Neural crest cell (in vitro differentiated cells): ENCODE measurements at regions not wholly inside any gene's neighbourhood (a gene's known extent, or its start where the extent isn't known, plus 50 kb on each side); places are given as distances from the start of the nearest gene placed in this dataset.

Experiments used
- DNase-seq: peaks from one replicate; pipeline ENCODE4 v3.0.0; 2021; ENCODE audit warnings: low read depth, mixed read lengths, low spot score
- H3K27ac Mint-ChIP-seq: one replicate; pipeline ENCODE4 v1.8.0; 2021; ENCODE audit warnings: mild to moderate bottlenecking, mixed read lengths; ENCODE audit not compliant: unreplicated experiment
- H3K27me3 Mint-ChIP-seq: 2 replicates; pipeline ENCODE4 v1.8.0; 2021; ENCODE audit warnings: low read depth, mild to moderate bottlenecking, mixed read lengths
- H3K36me3 Mint-ChIP-seq: 2 replicates; pipeline ENCODE4 v1.8.0; 2021; ENCODE audit warnings: low read depth, mild to moderate bottlenecking, mixed read lengths
- H3K4me1 Mint-ChIP-seq: 2 replicates; pipeline ENCODE4 v1.8.0; 2021; ENCODE audit warnings: mixed read lengths
- H3K4me3 Mint-ChIP-seq: one replicate; pipeline ENCODE4 v1.8.0; 2021; ENCODE audit warnings: mild to moderate bottlenecking, mixed read lengths
- H3K9me3 Mint-ChIP-seq: 2 replicates; pipeline ENCODE4 v1.8.0; 2021; ENCODE audit warnings: mixed read lengths
- TF ChIP-seq, protein P1 (sequence below): fragments of 200-600 bp; sonication (generic); conservative IDR thresholded peaks from 2 replicates; pipeline ENCODE4 v1.5.0; 2021; ENCODE audit warnings: antibody characterized with exemption, mild to moderate bottlenecking

DNA sequence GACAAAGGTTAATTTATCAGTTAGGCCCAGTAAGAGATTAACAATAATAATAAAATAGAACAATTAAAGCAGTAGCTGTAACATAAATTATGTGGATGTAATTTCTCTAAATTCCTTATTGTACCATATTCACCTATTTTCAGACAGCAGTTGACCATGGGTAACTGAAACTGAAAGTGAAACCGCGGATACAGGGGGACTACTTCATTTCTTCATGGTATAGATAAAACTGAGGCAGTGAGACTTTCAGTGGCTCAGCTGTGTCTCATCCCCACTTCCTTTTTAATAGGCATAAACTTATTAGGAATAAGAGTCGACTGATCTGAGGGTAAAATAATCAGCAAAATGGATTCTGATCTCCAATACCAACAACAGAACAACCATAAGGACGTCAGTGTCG lies 174.0 kb upstream of the WWC1 start:
- TF ChIP-seq, protein P1, sequence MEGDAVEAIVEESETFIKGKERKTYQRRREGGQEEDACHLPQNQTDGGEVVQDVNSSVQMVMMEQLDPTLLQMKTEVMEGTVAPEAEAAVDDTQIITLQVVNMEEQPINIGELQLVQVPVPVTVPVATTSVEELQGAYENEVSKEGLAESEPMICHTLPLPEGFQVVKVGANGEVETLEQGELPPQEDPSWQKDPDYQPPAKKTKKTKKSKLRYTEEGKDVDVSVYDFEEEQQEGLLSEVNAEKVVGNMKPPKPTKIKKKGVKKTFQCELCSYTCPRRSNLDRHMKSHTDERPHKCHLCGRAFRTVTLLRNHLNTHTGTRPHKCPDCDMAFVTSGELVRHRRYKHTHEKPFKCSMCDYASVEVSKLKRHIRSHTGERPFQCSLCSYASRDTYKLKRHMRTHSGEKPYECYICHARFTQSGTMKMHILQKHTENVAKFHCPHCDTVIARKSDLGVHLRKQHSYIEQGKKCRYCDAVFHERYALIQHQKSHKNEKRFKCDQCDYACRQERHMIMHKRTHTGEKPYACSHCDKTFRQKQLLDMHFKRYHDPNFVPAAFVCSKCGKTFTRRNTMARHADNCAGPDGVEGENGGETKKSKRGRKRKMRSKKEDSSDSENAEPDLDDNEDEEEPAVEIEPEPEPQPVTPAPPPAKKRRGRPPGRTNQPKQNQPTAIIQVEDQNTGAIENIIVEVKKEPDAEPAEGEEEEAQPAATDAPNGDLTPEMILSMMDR, result no peak
- H3K36me3 Mint-ChIP-seq, result no peaks in the 10 kb centered on the region
- peaks cover 62% of the 10 kb centered on the region for H3K4me1 Mint-ChIP-seq
- no peak for DNase-seq
- H3K4me3 Mint-ChIP-seq, result peak overlapping the region; percentile 38
- no peaks in the 10 kb centered on the region for H3K9me3 Mint-ChIP-seq
- H3K27me3 Mint-ChIP-seq, result no peaks in the 10 kb centered on the region
- no peak overlapping the region for H3K27ac Mint-ChIP-seq

DNA sequence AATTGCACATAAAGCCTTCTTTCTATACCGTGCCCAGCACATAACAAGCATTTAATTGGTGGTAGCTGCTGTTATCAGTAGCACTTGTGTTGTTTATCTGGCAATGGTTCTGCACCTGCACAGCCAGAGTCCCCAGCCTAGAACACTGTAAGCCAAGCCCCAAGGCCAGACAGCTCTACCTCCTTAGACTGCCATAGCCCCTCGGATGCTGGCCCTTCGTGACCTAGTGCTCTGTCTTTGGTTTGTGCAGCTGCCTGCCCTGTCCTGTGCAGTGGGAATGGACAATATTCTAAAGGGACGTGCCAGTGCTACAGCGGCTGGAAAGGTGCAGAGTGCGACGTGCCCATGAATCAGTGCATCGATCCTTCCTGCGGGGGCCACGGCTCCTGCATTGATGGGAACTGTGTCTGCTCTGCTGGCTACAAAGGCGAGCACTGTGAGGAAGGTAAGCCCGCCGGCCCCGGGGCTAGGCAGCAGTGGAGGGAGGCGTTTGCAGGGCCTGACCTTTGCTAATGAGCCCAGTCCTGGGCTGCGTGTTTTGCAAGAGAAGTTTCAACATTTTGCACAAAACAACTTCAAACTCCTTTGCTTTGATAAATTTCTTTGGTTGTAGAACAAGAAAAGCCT lies 173.3 kb upstream of the WWC1 start:
- peaks cover 63% of the 10 kb centered on the region for H3K4me1 Mint-ChIP-seq
- DNase-seq, result peak; percentile 22
- H3K4me3 Mint-ChIP-seq, result peak overlapping the region; percentile 38
- H3K27me3 Mint-ChIP-seq, result no peaks in the 10 kb centered on the region
- no peaks in the 10 kb centered on the region for H3K9me3 Mint-ChIP-seq
- no peaks in the 10 kb centered on the region for H3K36me3 Mint-ChIP-seq
- H3K27ac Mint-ChIP-seq, result peak overlapping the region; percentile 84
- TF ChIP-seq, protein P1, result no peak

DNA sequence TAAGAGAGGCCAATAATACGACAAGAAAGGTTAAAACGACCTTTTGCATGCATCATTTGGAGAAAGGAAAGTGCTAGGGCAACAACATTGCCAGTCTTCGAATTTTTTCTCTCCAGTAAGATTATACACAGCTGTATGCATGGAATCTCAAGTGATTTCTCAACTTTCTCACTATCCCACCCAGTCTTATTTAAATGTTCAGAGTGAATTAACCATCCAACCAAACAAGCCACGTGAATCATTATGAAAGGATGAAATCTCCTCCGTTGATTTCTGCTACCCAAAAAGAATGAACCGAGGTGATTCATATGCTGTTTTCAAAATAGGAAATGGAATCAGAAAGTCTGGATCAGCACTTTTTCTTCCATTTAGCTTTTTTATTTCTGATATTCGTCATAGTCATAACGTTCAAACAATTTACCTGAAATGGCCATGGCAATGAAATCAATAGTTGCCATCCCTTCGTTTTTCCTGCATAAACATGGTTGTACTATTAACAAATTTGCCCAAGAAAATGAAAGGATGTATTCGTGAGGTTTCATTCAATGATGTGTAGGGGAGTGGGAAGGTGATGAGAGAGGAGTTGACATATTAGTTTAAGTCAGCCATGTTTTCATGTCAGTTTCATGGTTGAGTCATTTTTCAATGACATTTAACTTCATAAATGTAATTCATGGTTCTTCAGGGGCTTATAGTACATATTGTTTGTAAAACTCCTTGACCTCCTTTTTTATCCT lies 170.9 kb upstream of the WWC1 start:
- Mint-ChIP-seq H3K27ac (no peak overlapping the region), H3K27me3 (no peaks in the 10 kb centered on the region), H3K4me3 (no peak overlapping the region), H3K9me3 (no peaks in the 10 kb centered on the region), H3K4me1 (peaks cover 66% of the 10 kb centered on the region), H3K36me3 (no peaks in the 10 kb centered on the region)
- DNase-seq, result no peak
- TF ChIP-seq, protein P1, result no peak

DNA sequence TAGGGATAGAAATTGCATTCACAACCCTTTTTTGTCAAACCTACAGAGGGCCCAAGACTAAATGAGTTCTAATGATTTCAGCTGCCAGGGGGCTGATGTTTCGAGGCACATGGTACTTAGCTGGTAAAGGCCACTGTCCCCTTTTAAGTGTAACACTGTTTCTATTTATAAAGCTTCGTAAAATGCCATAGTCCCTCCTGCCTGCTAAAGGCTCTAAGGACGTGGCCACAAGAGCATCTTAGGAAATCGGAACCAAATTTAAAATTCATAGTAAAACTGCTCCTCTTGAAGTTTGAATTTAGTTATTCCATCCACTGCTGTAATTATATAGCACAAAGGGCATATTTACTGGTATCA lies 170.3 kb upstream of the WWC1 start:
- Mint-ChIP-seq H3K4me3 (no peak overlapping the region), H3K36me3 (no peaks in the 10 kb centered on the region), H3K27ac (no peak overlapping the region), H3K27me3 (no peaks in the 10 kb centered on the region), H3K9me3 (no peaks in the 10 kb centered on the region), H3K4me1 (peaks cover 61% of the 10 kb centered on the region)
- TF ChIP-seq, protein P1, result no peak
- DNase-seq, result no peak

DNA sequence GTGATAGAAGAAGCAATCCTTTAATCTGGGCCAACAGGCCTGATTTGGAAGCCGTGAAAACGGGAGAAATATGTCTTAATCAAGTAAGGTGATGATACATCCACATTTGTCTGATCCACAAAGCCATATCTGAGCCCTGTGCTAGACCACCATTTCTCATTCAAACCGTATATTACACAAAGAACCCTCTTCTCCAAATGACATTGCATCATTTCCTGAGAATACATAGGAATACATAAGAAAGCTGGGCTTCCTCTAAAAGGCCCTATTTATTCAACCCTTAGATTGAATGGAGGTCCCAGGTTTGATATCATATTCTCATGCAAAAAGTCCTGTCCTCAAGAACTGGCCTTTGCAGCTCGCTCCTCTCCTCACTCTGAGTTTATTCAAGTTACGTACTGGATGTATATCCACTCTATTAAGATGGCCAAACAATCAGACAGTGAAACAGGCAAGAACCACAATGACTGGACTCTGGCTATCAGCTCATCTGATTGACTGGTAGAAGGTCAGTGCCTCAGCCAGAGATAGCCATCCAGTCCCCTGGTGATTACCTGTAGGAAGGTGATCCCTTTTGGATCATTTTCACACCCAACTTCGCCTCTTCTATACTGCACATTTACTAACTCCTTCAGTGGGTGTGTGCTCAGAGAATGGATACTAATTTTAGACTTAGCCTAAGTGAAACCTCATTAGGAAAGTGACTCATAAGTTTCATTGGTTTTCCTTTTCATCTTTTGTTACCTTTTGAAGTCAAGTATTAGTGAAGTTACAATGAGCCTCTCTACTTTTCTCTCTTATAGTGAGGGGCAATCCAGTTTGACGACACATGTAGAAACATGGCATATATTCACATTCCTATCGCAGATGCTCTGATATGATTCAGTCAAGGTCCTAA lies 167.6 kb upstream of the WWC1 start:
- Mint-ChIP-seq H3K36me3 (no peaks in the 10 kb centered on the region), H3K4me3 (no peak overlapping the region), H3K27ac (no peak overlapping the region), H3K9me3 (no peaks in the 10 kb centered on the region), H3K27me3 (no peaks in the 10 kb centered on the region), H3K4me1 (peaks cover 51% of the 10 kb centered on the region)
- TF ChIP-seq, protein P1, result no peak
- no peak for DNase-seq
